Stomach (tissue), 8 donors: ENCODE measurements at regions not wholly inside any gene's neighbourhood (a gene's known extent, or its start where the extent isn't known, plus 50 kb on each side); places are given as distances from the start of the nearest gene placed in this dataset.

Experiments
- DNase-seq, 2 donors: peaks; one replicate each; pipeline versions ENCODE4 v3.0.0 to v3.0.0-alpha.2; 2013 to 2019
- H3K27ac ChIP-seq, 5 donors: fragments of 200-600 bp in 4 of 5; sonication (generic) in 4 of 5; one replicate each; pipeline ENCODE4 v1.5.1; 2013 to 2019; ENCODE audit warnings: mild to moderate bottlenecking in 1 of 5, moderate library complexity in 1 of 5
- H3K27me3 ChIP-seq, 3 donors: fragments of 200-600 bp; sonication (generic); one replicate each; pipeline ENCODE4 v1.5.1; 2017 to 2019; ENCODE audit warnings: mixed run types in 1 of 3
- H3K36me3 ChIP-seq, 4 donors: fragments of 200-600 bp; sonication (generic); 1 replicate in 3 of 4; 2 replicates in 1 of 4; pipeline ENCODE4 v1.5.1; 2016 to 2019
- H3K4me1 ChIP-seq, 4 donors: fragments of 200-600 bp; sonication (generic); one replicate each; pipeline ENCODE4 v1.5.1; 2016 to 2019
- H3K4me3 ChIP-seq, 4 donors: fragments of 200-600 bp; sonication (generic) in 3 of 4; one replicate each; pipeline ENCODE4 v1.5.1; 2016 to 2019; ENCODE audit warnings: mild to moderate bottlenecking in 1 of 4
- H3K9me3 ChIP-seq, 4 donors: fragments of 200-600 bp; sonication (generic); one replicate each; pipeline ENCODE4 v1.5.1; 2016 to 2019
- CTCF ChIP-seq, 7 experiments: fragments of 450-650 bp in 4 of 7; fragments of 200-600 bp in 3 of 7; sonication (generic) in 3 of 7; IDR thresholded peaks; one replicate each; pipeline ENCODE4 v1.5.1; 2016 to 2019; ENCODE audit warnings: antibody characterized with exemption in 7 of 7, control low read depth in 2 of 7, mild to moderate bottlenecking in 1 of 7
- EP300 ChIP-seq: sonication (generic); formaldehyde crosslinking; IDR thresholded peaks from one replicate; pipeline ENCODE4 v1.6.1; 2017; ENCODE audit warnings: antibody characterized with exemption
- POLR2A ChIP-seq, 4 donors: fragments of 450-650 bp; IDR thresholded peaks; one replicate each; pipeline ENCODE4 v1.6.1; 2016; ENCODE audit warnings: antibody characterized with exemption in 4 of 4, control low read depth in 2 of 4, mild to moderate bottlenecking in 1 of 4, moderate library complexity in 1 of 4
- POLR2AphosphoS5 ChIP-seq, 3 donors: sonication (generic); formaldehyde crosslinking; IDR thresholded peaks; one replicate each; pipeline ENCODE4 v1.6.1; 2016; ENCODE audit warnings: antibody characterized with exemption in 3 of 3
- WGBS, 5 donors: extraction: QIAGEN DNeasy Blood & Tissue Kit in 3 of 5; methylation state at CpG; one replicate each; pipeline versions ENCODE4 v1.1.5 to v1.1.7; 2013 to 2018; 5-methylcytosine and 5-hydroxymethylcytosine counted together
- intact Hi-C: fragments of 100-400 bp; cut with DNase I; formaldehyde crosslinking; loops from one replicate; pipeline ENCODE4 v1.15.1; 2023; ENCODE audit warnings: low total_unique reads
- donor health status: healthy with polysubstance abuse.
- donor health status: Bipolar disorder and iron deficiency.
- donor health status: healthy.

GRCh38 chr3:152754303-152754702 lies 80.6 kb upstream of the P2RY1 start:
- TF ChIP-seq POLR2A (IDR thresholded peaks at IDR 0.05) (no peak), POLR2AphosphoS5 (IDR thresholded peaks at IDR 0.05) (no peak), EP300 (no peak), CTCF (IDR thresholded peaks at IDR 0.05) (no peak)
- WGBS, 5 donors = 77 to 87% (median 83%) methylated on average over 2 of the region's 2 CpGs
- no peak overlapping the region for H3K4me3 ChIP-seq
- H3K4me1 ChIP-seq = no peaks in the 10 kb centered on the region
- intact Hi-C loops = no loop called here
- H3K27me3 ChIP-seq = no peaks in the 10 kb centered on the region
- no peak overlapping the region for H3K27ac ChIP-seq
- DNase-seq = no peak
- peaks cover 0 to 11% (median 4%) of the 10 kb centered on the region in 4 donors for H3K9me3 ChIP-seq
- H3K36me3 ChIP-seq = no peaks in the 10 kb centered on the region

GRCh38 chr3:152756807-152757206 lies 78.1 kb upstream of the P2RY1 start:
- TF ChIP-seq CTCF (IDR thresholded peaks at IDR 0.05) (no peak), EP300 (no peak), POLR2A (IDR thresholded peaks at IDR 0.05) (no peak), POLR2AphosphoS5 (IDR thresholded peaks at IDR 0.05) (no peak)

GRCh38 chr3:152760024-152760563 lies 74.8 kb upstream of the P2RY1 start:
- DNase-seq = no peak
- no peak overlapping the region for H3K27ac ChIP-seq
- H3K36me3 ChIP-seq = no peaks in the 10 kb centered on the region
- no peaks in the 10 kb centered on the region for H3K27me3 ChIP-seq
- no peaks in the 10 kb centered on the region for H3K4me1 ChIP-seq
- H3K9me3 ChIP-seq = peaks cover 0 to 17% (median 6%) of the 10 kb centered on the region in 4 donors
- no peak overlapping the region for H3K4me3 ChIP-seq
- intact Hi-C loops = no loop called here
- TF ChIP-seq POLR2AphosphoS5 (IDR thresholded peaks at IDR 0.05) (no peak), EP300 (no peak), POLR2A (IDR thresholded peaks at IDR 0.05) (no peak), CTCF (IDR thresholded peaks at IDR 0.05) (no peak)
- 77 to 89% (median 86%) methylated on average over 4 of the region's 4 CpGs for WGBS, 5 donors

More at GRCh38 chr3:152756807-152757206, 78.1 kb upstream of the P2RY1 start:
- intact Hi-C loops = no loop called here
- Histone ChIP-seq H3K4me3 (no peak overlapping the region), H3K27ac (no peak overlapping the region), H3K4me1 (no peaks in the 10 kb centered on the region), H3K9me3 (no peaks in the 10 kb centered on the region), H3K36me3 (no peaks in the 10 kb centered on the region), H3K27me3 (no peaks in the 10 kb centered on the region)
- no peak for DNase-seq

GRCh38 chr3:152760591-152760990 lies 74.3 kb upstream of the P2RY1 start:
- no peaks in the 10 kb centered on the region for H3K4me1 ChIP-seq
- H3K36me3 ChIP-seq = no peaks in the 10 kb centered on the region
- no peaks in the 10 kb centered on the region for H3K27me3 ChIP-seq
- H3K27ac ChIP-seq = no peak overlapping the region
- TF ChIP-seq EP300 = no peak
- TF ChIP-seq POLR2A (IDR thresholded peaks at IDR 0.05) = no peak
- TF ChIP-seq CTCF (IDR thresholded peaks at IDR 0.05) = no peak
- no peak for TF ChIP-seq POLR2AphosphoS5 (IDR thresholded peaks at IDR 0.05)
- H3K9me3 ChIP-seq = peaks cover 3 to 19% (median 7%) of the 10 kb centered on the region in 4 donors
- intact Hi-C loops = no loop called here
- no peak overlapping the region for H3K4me3 ChIP-seq
- WGBS, 5 donors = 89 to 95% (median 92%) methylated on average over 3 of the region's 3 CpGs
- DNase-seq = no peak
